Smooth muscle cell (in vitro differentiated cells): ENCODE measurements at regions not wholly inside any gene's neighbourhood (a gene's known extent, or its start where the extent isn't known, plus 50 kb on each side); places are given as distances from the start of the nearest gene placed in this dataset.

ENCODE experiments used
- DNase-seq: peaks from one replicate; lab custom pipeline; 2025; ENCODE audit not compliant: unreplicated experiment; lab: John Stamatoyannopoulos, UW
- H2AFZ ChIP-seq: fragments of 200-600 bp; sonication (generic); 2 replicates; pipeline ENCODE4 v1.6.0; 2016; ENCODE audit warnings: antibody characterized with exemption, low read depth, mild to moderate bottlenecking
- H3F3A ChIP-seq: fragments of 200-600 bp; sonication (generic); 2 replicates; pipeline ENCODE4 v1.6.0; 2017; ENCODE audit warnings: antibody characterized with exemption, low read depth
- H3K27ac ChIP-seq: fragments of 200-600 bp; sonication (generic); 2 replicates; pipeline ENCODE4 v1.5.1; 2016; ENCODE audit warnings: low read depth, mild to moderate bottlenecking
- H3K27me3 ChIP-seq: fragments of 200-600 bp; sonication (generic); 2 replicates; pipeline ENCODE4 v1.6.1; 2016; ENCODE audit warnings: low read depth, mild to moderate bottlenecking
- H3K36me3 ChIP-seq: fragments of 200-600 bp; sonication (generic); 2 replicates; pipeline ENCODE4 v1.5.1; 2016; ENCODE audit warnings: low read depth
- H3K4me1 ChIP-seq: fragments of 200-600 bp; sonication (generic); 2 replicates; pipeline ENCODE4 v1.5.1; 2016; ENCODE audit warnings: low read depth
- H3K4me2 ChIP-seq: fragments of 200-600 bp; sonication (generic); 2 replicates; pipeline ENCODE4 v1.6.0; 2016; ENCODE audit warnings: mild to moderate bottlenecking
- H3K4me3 ChIP-seq: fragments of 200-600 bp; sonication (generic); 2 replicates; pipeline ENCODE4 v1.5.1; 2016; ENCODE audit warnings: mild to moderate bottlenecking
- H3K79me2 ChIP-seq: fragments of 200-600 bp; sonication (generic); 2 replicates; pipeline ENCODE4 v1.6.0; 2016; ENCODE audit warnings: low read depth, mild to moderate bottlenecking
- H3K9ac ChIP-seq: fragments of 200-600 bp; sonication (generic); 2 replicates; pipeline ENCODE4 v1.6.0; 2016; ENCODE audit warnings: low read depth
- H3K9me3 ChIP-seq: fragments of 200-600 bp; sonication (generic); replicated peaks from 2 replicates; pipeline ENCODE4 v1.5.1; 2016; ENCODE audit warnings: low read depth
- H4K20me1 ChIP-seq: fragments of 200-600 bp; sonication (generic); 2 replicates; pipeline ENCODE4 v1.6.0; 2016; ENCODE audit warnings: low read depth
- CTCF ChIP-seq: fragments of 200-600 bp; sonication (generic); IDR thresholded peaks from 2 replicates; pipeline ENCODE4 v1.5.1; 2017; ENCODE audit warnings: borderline replicate concordance, mild to moderate bottlenecking, antibody characterized with exemption; ENCODE audit not compliant: insufficient read depth, poor library complexity, severe bottlenecking
- WGBS: methylation state at CpG from one replicate; pipeline ENCODE4 v1.1.7; 2016; ENCODE audit warnings: low lambda C conversion rate; 5-methylcytosine and 5-hydroxymethylcytosine counted together

GRCh38 chr18:59778434-59778833 lies 81.2 kb upstream of the CCBE1 start:
- Histone ChIP-seq H3K27ac (no peak overlapping the region), H2AFZ (no peak overlapping the region), H3K4me1 (no peaks in the 10 kb centered on the region), H3K36me3 (no peaks in the 10 kb centered on the region), H4K20me1 (no peaks in the 10 kb centered on the region), H3K9ac (no peak overlapping the region), H3K4me2 (no peak overlapping the region), H3K9me3 (no peaks in the 10 kb centered on the region), H3F3A (no peaks in the 10 kb centered on the region), H3K79me2 (no peaks in the 10 kb centered on the region), H3K27me3 (peaks cover 26% of the 10 kb centered on the region), H3K4me3 (no peak overlapping the region)
- no peak for TF ChIP-seq CTCF
- 90% methylated on average over 1 of the region's 1 CpG for WGBS
- DNase-seq = no peak

- 91% methylated on average over 5 of the region's 5 CpGs for WGBS
- Histone ChIP-seq H3K4me1 (no peaks in the 10 kb centered on the region), H3K79me2 (no peaks in the 10 kb centered on the region), H3K36me3 (no peaks in the 10 kb centered on the region), H3K27ac (no peak overlapping the region), H3K9ac (no peak overlapping the region), H3K27me3 (peaks cover 25% of the 10 kb centered on the region), H3K4me2 (no peak overlapping the region), H3K4me3 (no peak overlapping the region), H3F3A (no peaks in the 10 kb centered on the region), H3K9me3 (no peaks in the 10 kb centered on the region), H4K20me1 (no peaks in the 10 kb centered on the region), H2AFZ (no peak overlapping the region)
- TF ChIP-seq CTCF = no peak
- DNase-seq = no peak
Observed at GRCh38 chr18:59777636-59778035, 80.4 kb upstream of the CCBE1 start.

GRCh38 chr18:59769129-59769865 lies 72.1 kb upstream of the CCBE1 start:
- no peak overlapping the region for H2AFZ ChIP-seq
- no peak overlapping the region for H3K27ac ChIP-seq
- H3K4me1 ChIP-seq = no peaks in the 10 kb centered on the region
- no peak for TF ChIP-seq CTCF
- H3K79me2 ChIP-seq = no peaks in the 10 kb centered on the region
- DNase-seq = no peak
- no peaks in the 10 kb centered on the region for H3K36me3 ChIP-seq
- H3K27me3 ChIP-seq = peaks cover 25% of the 10 kb centered on the region
- no peaks in the 10 kb centered on the region for H3F3A ChIP-seq
- no peaks in the 10 kb centered on the region for H3K9me3 ChIP-seq
- no peak overlapping the region for H3K4me3 ChIP-seq
- H3K4me2 ChIP-seq = no peak overlapping the region
- WGBS = 84% methylated on average over 3 of the region's 3 CpGs
- no peaks in the 10 kb centered on the region for H4K20me1 ChIP-seq
- no peak overlapping the region for H3K9ac ChIP-seq

- 96% methylated on average over 1 of the region's 1 CpG for WGBS
- no peaks in the 10 kb centered on the region for H3K36me3 ChIP-seq
- no peaks in the 10 kb centered on the region for H4K20me1 ChIP-seq
- no peak overlapping the region for H3K27ac ChIP-seq
- H3F3A ChIP-seq = no peaks in the 10 kb centered on the region
- no peak overlapping the region for H3K9ac ChIP-seq
- no peak for TF ChIP-seq CTCF
- H3K79me2 ChIP-seq = no peaks in the 10 kb centered on the region
- no peak overlapping the region for H2AFZ ChIP-seq
- H3K4me2 ChIP-seq = no peak overlapping the region
- no peak overlapping the region for H3K4me3 ChIP-seq
- peaks cover 25% of the 10 kb centered on the region for H3K27me3 ChIP-seq
- no peaks in the 10 kb centered on the region for H3K4me1 ChIP-seq
- no peak for DNase-seq
- no peaks in the 10 kb centered on the region for H3K9me3 ChIP-seq
Observed at GRCh38 chr18:59768409-59768808, 71.2 kb upstream of the CCBE1 start.
